Neural cell (in vitro differentiated cells): ENCODE measurements at regions not wholly inside any gene's neighbourhood (a gene's known extent, or its start where the extent isn't known, plus 50 kb on each side); places are given as distances from the start of the nearest gene placed in this dataset.
"Not testable (repeated sequence)": the region's sequence is repeated elsewhere in the genome, so short reads cannot be mapped to it uniquely, and the experiment has no call there.

Experiments used
- H2AFZ ChIP-seq: fragments of 200-600, 300-800 bp; sonication (generic), shearing (Covaris generic); 2 replicates; pipeline ENCODE4 v1.6.0; 2014; ENCODE audit warnings: low read depth, mild to moderate bottlenecking, antibody characterized with exemption, low read length, moderate library complexity
- H3F3A ChIP-seq: fragments of 200-600 bp; shearing (Covaris generic); 2 replicates; pipeline ENCODE4 v1.6.1; 2016; ENCODE audit warnings: mild to moderate bottlenecking, moderate library complexity, mixed read lengths, antibody characterized with exemption, low read length; ENCODE audit not compliant: insufficient read depth, poor library complexity, severe bottlenecking
- H3K27ac ChIP-seq: fragments of 200-600, 300-800 bp; sonication (generic), shearing (Covaris generic); 2 replicates; pipeline ENCODE4 v1.5.1; 2014; ENCODE audit warnings: mild to moderate bottlenecking, low read length, moderate library complexity
- H3K27me3 ChIP-seq: fragments of 300-800, 200-600 bp; sonication (generic), shearing (Covaris generic); 2 replicates; pipeline ENCODE4 v1.6.0; 2014; ENCODE audit warnings: mild to moderate bottlenecking, low read depth, low read length, moderate library complexity; ENCODE audit not compliant: insufficient read depth
- H3K36me3 ChIP-seq: fragments of 300-800, 200-600 bp; sonication (generic), shearing (Covaris generic); 2 replicates; pipeline ENCODE4 v1.5.1; 2014; ENCODE audit warnings: mild to moderate bottlenecking, antibody characterized with exemption, low read length, moderate library complexity; ENCODE audit not compliant: insufficient read depth
- H3K4me2 ChIP-seq: fragments of 300-800, 200-600 bp; sonication (generic), shearing (Covaris generic); 2 replicates; pipeline ENCODE4 v1.6.0; 2014; ENCODE audit warnings: mild to moderate bottlenecking, low read length
- H3K4me3 ChIP-seq: fragments of 300-800, 200-600 bp; sonication (generic), shearing (Covaris generic); 2 replicates; pipeline ENCODE4 v1.5.1; 2014; ENCODE audit warnings: mild to moderate bottlenecking, low read length, moderate library complexity
- H3K79me2 ChIP-seq: fragments of 200-600 bp; shearing (Covaris generic); replicated peaks from 2 replicates; pipeline ENCODE4 v1.6.0; 2014; ENCODE audit warnings: mild to moderate bottlenecking, low read length, moderate library complexity; ENCODE audit not compliant: insufficient read depth
- H3K9ac ChIP-seq: fragments of 300-800, 200-600 bp; sonication (generic), shearing (Covaris generic); 2 replicates; pipeline ENCODE4 v1.6.1; 2016; ENCODE audit warnings: mild to moderate bottlenecking, low read length, mixed read lengths
- H3K9me2 ChIP-seq: fragments of 200-600 bp; shearing (Covaris generic); 2 replicates; pipeline ENCODE4 v1.6.1; 2016; ENCODE audit warnings: mild to moderate bottlenecking, low read length, mixed read lengths; ENCODE audit not compliant: insufficient read depth
- H3K9me3 ChIP-seq: fragments of 200-600, 300-800 bp; sonication (generic), shearing (Covaris generic); 2 replicates; pipeline ENCODE4 v1.6.1; 2016; ENCODE audit warnings: mild to moderate bottlenecking, mixed run types, low read length, moderate library complexity, mixed read lengths
- H4K20me1 ChIP-seq: fragments of 200-600 bp; shearing (Covaris generic); 2 replicates; pipeline ENCODE4 v1.6.1; 2016; ENCODE audit warnings: mild to moderate bottlenecking, mixed run types; ENCODE audit not compliant: insufficient read depth
- EP300 ChIP-seq: fragments of 450-650 bp; conservative IDR thresholded peaks from 2 replicates; pipeline ENCODE4 v1.6.1; 2014; ENCODE audit warnings: antibody characterized with exemption, mild to moderate bottlenecking, moderate library complexity; ENCODE audit not compliant: poor library complexity, severe bottlenecking
- EZH2 ChIP-seq: fragments of 200-600, 300-800 bp; shearing (Covaris generic), sonication (generic); IDR thresholded peaks from 2 replicates; pipeline ENCODE4 v1.6.1; 2014; ENCODE audit warnings: antibody characterized with exemption, low read length, borderline replicate concordance, mild to moderate bottlenecking; ENCODE audit not compliant: insufficient read depth, poor library complexity, severe bottlenecking
- MXI1 ChIP-seq: fragments of 450-650 bp; conservative IDR thresholded peaks from 2 replicates; pipeline ENCODE4 v1.6.1; 2014; ENCODE audit warnings: antibody characterized with exemption, mild to moderate bottlenecking; ENCODE audit not compliant: poor library complexity, severe bottlenecking
- POLR2AphosphoS5 ChIP-seq: IDR thresholded peaks from 2 replicates; pipeline ENCODE4 v1.6.1; 2012
- RAD21 ChIP-seq: fragments of 450-650 bp; conservative IDR thresholded peaks from 2 replicates; pipeline ENCODE4 v1.6.1; 2014; ENCODE audit warnings: antibody characterized with exemption, mild to moderate bottlenecking, moderate library complexity
- REST ChIP-seq: IDR thresholded peaks from 2 replicates; pipeline ENCODE4 v1.6.1; 2012; ENCODE audit warnings: borderline replicate concordance
- SMC3 ChIP-seq: fragments of 450-650 bp; conservative IDR thresholded peaks from 2 replicates; pipeline ENCODE4 v1.6.1; 2014; ENCODE audit warnings: antibody characterized with exemption, mild to moderate bottlenecking, moderate library complexity; ENCODE audit not compliant: poor library complexity
- TAF1 ChIP-seq: IDR thresholded peaks from 2 replicates; pipeline ENCODE4 v1.6.1; 2012; ENCODE audit warnings: low read depth
- TF ChIP-seq, protein P1 (sequence below): fragments of 450-650 bp; IDR thresholded peaks from 2 replicates; pipeline ENCODE4 v1.5.1; 2014; ENCODE audit warnings: antibody characterized with exemption, mild to moderate bottlenecking, moderate library complexity; ENCODE audit not compliant: poor library complexity, severe bottlenecking

- H3K36me3 ChIP-seq, result no peaks in the 10 kb centered on the region
- no peak overlapping the region for H3K4me3 ChIP-seq
- H3K27me3 ChIP-seq, result no peaks in the 10 kb centered on the region
- no peaks in the 10 kb centered on the region for H3F3A ChIP-seq
- TF ChIP-seq RAD21, result no peak
- TF ChIP-seq REST, result no peak
- H3K9me2 ChIP-seq, result no peaks in the 10 kb centered on the region
- no peaks in the 10 kb centered on the region for H3K79me2 ChIP-seq
- H3K4me2 ChIP-seq, result no peak overlapping the region
- H4K20me1 ChIP-seq, result no peaks in the 10 kb centered on the region
- H3K27ac ChIP-seq, result no peak overlapping the region
- peaks cover 9% of the 10 kb centered on the region for H3K9me3 ChIP-seq
- H3K9ac ChIP-seq, result no peak overlapping the region
- H2AFZ ChIP-seq, result no peak overlapping the region
Measured at GRCh38 chr20:30485331-30486102, 771.9 kb upstream of the DEFB115 start.

- H3K9me2 ChIP-seq, result no peaks in the 10 kb centered on the region
- TF ChIP-seq REST, result no peak
- no peak for TF ChIP-seq EZH2
- no peak for TF ChIP-seq EP300
- TF ChIP-seq MXI1, result no peak
- TF ChIP-seq, protein P1, sequence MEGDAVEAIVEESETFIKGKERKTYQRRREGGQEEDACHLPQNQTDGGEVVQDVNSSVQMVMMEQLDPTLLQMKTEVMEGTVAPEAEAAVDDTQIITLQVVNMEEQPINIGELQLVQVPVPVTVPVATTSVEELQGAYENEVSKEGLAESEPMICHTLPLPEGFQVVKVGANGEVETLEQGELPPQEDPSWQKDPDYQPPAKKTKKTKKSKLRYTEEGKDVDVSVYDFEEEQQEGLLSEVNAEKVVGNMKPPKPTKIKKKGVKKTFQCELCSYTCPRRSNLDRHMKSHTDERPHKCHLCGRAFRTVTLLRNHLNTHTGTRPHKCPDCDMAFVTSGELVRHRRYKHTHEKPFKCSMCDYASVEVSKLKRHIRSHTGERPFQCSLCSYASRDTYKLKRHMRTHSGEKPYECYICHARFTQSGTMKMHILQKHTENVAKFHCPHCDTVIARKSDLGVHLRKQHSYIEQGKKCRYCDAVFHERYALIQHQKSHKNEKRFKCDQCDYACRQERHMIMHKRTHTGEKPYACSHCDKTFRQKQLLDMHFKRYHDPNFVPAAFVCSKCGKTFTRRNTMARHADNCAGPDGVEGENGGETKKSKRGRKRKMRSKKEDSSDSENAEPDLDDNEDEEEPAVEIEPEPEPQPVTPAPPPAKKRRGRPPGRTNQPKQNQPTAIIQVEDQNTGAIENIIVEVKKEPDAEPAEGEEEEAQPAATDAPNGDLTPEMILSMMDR, result no peak
- TF ChIP-seq POLR2AphosphoS5, result no peak
- no peak for TF ChIP-seq SMC3
- no peak for TF ChIP-seq TAF1
- no peak for TF ChIP-seq RAD21
- no peaks in the 10 kb centered on the region for H3F3A ChIP-seq
- no peak overlapping the region for H3K4me2 ChIP-seq
- H3K36me3 ChIP-seq, result no peaks in the 10 kb centered on the region
- H3K27ac ChIP-seq, result no peak overlapping the region
- H3K79me2 ChIP-seq, result no peaks in the 10 kb centered on the region
- H2AFZ ChIP-seq, result no peak overlapping the region
- no peak overlapping the region for H3K9ac ChIP-seq
- no peak overlapping the region for H3K4me3 ChIP-seq
- H3K9me3 ChIP-seq, result peaks cover 9% of the 10 kb centered on the region
- no peaks in the 10 kb centered on the region for H3K27me3 ChIP-seq
- H4K20me1 ChIP-seq, result no peaks in the 10 kb centered on the region
Measured at GRCh38 chr20:30486103-30486478, 771.4 kb upstream of the DEFB115 start.

DNA sequence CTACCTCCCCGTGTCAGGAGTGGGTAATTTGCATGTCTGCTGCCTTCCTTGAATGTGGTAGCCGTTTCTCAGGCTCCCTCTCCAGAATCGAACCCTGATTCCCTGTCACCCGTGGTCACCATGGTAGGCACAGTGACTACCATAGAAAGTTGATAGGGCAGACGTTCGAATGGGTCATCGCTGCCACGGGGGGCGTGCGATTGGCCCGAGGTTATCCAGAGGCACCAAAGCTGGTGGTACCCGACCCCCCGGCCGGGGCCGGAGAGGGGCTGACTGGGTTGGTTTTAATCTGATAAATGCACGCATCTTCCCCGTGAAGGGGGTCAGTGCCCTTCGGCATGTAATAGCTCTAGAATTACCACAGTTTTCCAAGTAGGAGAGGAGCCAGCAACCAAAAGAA is 770.0 kb upstream of the DEFB115 start:
- H3K27ac ChIP-seq, H3K4me2 ChIP-seq, H2AFZ ChIP-seq, H3K9me2 ChIP-seq, H3F3A ChIP-seq, H3K9me3 ChIP-seq, H3K79me2 ChIP-seq, H3K27me3 ChIP-seq, H3K4me3 ChIP-seq, H4K20me1 ChIP-seq, H3K9ac ChIP-seq, H3K36me3 ChIP-seq: not testable (repeated sequence)
